ENCODE measurements at regions not wholly inside any gene's neighbourhood (a gene's known extent, or its start where the extent isn't known, plus 50 kb on each side); places are given as distances from the start of the nearest gene placed in this dataset.

- TF ChIP-seq TAF1 (IDR thresholded peaks at IDR 0.05; ENCODE audit: borderline replicate concordance, low read depth, low read length) = no peak
- TF ChIP-seq POLR2A (IDR thresholded peaks at IDR 0.05; ENCODE audit: low read depth, low read length) = no peak
- no peak for TF ChIP-seq POLR2AphosphoS5 (IDR thresholded peaks at IDR 0.05; ENCODE audit: low read depth, low read length)
Observed at GRCh38 chr6:147122823-147123222, 81.4 kb upstream of the STXBP5 start.

All from GM12892 (cell line).